Upper lobe of left lung (tissue), 4 donors: ENCODE measurements at regions not wholly inside any gene's neighbourhood (a gene's known extent, or its start where the extent isn't known, plus 50 kb on each side); places are given as distances from the start of the nearest gene placed in this dataset.

Experiments
- CTCF ChIP-seq, 6 experiments: fragments of 450-650 bp in 4 of 6; fragments of 200-600 bp in 2 of 6; sonication (generic) in 2 of 6; IDR thresholded peaks; one replicate each; pipeline ENCODE4 v1.5.1; 2016 to 2019; ENCODE audit warnings: antibody characterized with exemption in 6 of 6
- POLR2AphosphoS5 ChIP-seq, 2 donors: sonication (generic); formaldehyde crosslinking; IDR thresholded peaks; one replicate each; pipeline ENCODE4 v1.5.1; 2017; ENCODE audit warnings: antibody characterized with exemption in 2 of 2

GRCh38 chr20:61109221-61109805 is 142.7 kb upstream of the CDH4 start:
- no peak for TF ChIP-seq POLR2AphosphoS5 (IDR thresholded peaks at IDR 0.05)
- TF ChIP-seq CTCF (IDR thresholded peaks at IDR 0.05) = no peak
